Breast epithelium (tissue), 3 donors: ENCODE measurements at regions not wholly inside any gene's neighbourhood (a gene's known extent, or its start where the extent isn't known, plus 50 kb on each side); places are given as distances from the start of the nearest gene placed in this dataset.

ENCODE experiments used
- CTCF ChIP-seq, 3 donors: fragments of 450-650 bp; IDR thresholded peaks; one replicate each; pipeline ENCODE4 v1.5.1; 2016 to 2017; ENCODE audit warnings: antibody characterized with exemption in 3 of 3, mild to moderate bottlenecking in 3 of 3, moderate library complexity in 3 of 3
- POLR2A ChIP-seq: fragments of 450-650 bp; IDR thresholded peaks from one replicate; pipeline ENCODE4 v1.6.1; 2016; ENCODE audit warnings: antibody characterized with exemption, mild to moderate bottlenecking, moderate library complexity

- TF ChIP-seq CTCF (IDR thresholded peaks at IDR 0.05) (no peak), POLR2A (no peak)
Observed at GRCh38 chr5:173733425-173733824, 117.0 kb upstream of the BOD1 start.
